ENCODE measurements at regions not wholly inside any gene's neighbourhood (a gene's known extent, or its start where the extent isn't known, plus 50 kb on each side); places are given as distances from the start of the nearest gene placed in this dataset.

- DNase-seq (ENCODE audit: low read depth): no peak
Measured at GRCh38 chr20:57804470-57805250, 94.8 kb upstream of the PMEPA1 start.

GRCh38 chr20:57803508-57804005 is 93.7 kb upstream of the PMEPA1 start:
- no peak for DNase-seq (ENCODE audit: low read depth)

GRCh38 chr20:57802765-57803507 is 93.1 kb upstream of the PMEPA1 start:
- DNase-seq (ENCODE audit: low read depth): no peak

GRCh38 chr20:57801581-57801980 is 91.8 kb upstream of the PMEPA1 start:
- DNase-seq (ENCODE audit: low read depth): no peak

- DNase-seq (ENCODE audit: low read depth): no peak
Measured at GRCh38 chr20:57800791-57801430, 91.1 kb upstream of the PMEPA1 start.

- no peak for DNase-seq (ENCODE audit: low read depth)
Measured at GRCh38 chr20:57797401-57797800, 87.6 kb upstream of the PMEPA1 start.

GRCh38 chr20:57795977-57796560 is 86.3 kb upstream of the PMEPA1 start:
- DNase-seq (ENCODE audit: low read depth): no peak

GRCh38 chr20:57795342-57795697 is 85.5 kb upstream of the PMEPA1 start:
- DNase-seq (ENCODE audit: low read depth): peak; percentile 3

GRCh38 chr20:57794600-57795341 is 85.0 kb upstream of the PMEPA1 start:
- DNase-seq (ENCODE audit: low read depth): no peak

GRCh38 chr20:57794036-57794435 is 84.2 kb upstream of the PMEPA1 start:
- no peak for DNase-seq (ENCODE audit: low read depth)

GRCh38 chr20:57793421-57793820 is 83.6 kb upstream of the PMEPA1 start:
- no peak for DNase-seq (ENCODE audit: low read depth)

GRCh38 chr20:57792386-57793080 is 82.7 kb upstream of the PMEPA1 start:
- DNase-seq (ENCODE audit: low read depth): no peak

GRCh38 chr20:57791966-57792365 is 82.2 kb upstream of the PMEPA1 start:
- no peak for DNase-seq (ENCODE audit: low read depth)

GRCh38 chr20:57791178-57791962 is 81.6 kb upstream of the PMEPA1 start:
- no peak for DNase-seq (ENCODE audit: low read depth)

GRCh38 chr20:57790176-57790575 is 80.4 kb upstream of the PMEPA1 start:
- no peak for DNase-seq (ENCODE audit: low read depth)

GRCh38 chr20:57788936-57789613 is 79.3 kb upstream of the PMEPA1 start:
- no peak for DNase-seq (ENCODE audit: low read depth)

GRCh38 chr20:57787990-57788781 is 78.4 kb upstream of the PMEPA1 start:
- no peak for DNase-seq (ENCODE audit: low read depth)

- no peak for DNase-seq (ENCODE audit: low read depth)
Measured at GRCh38 chr20:57787151-57787989, 77.6 kb upstream of the PMEPA1 start.
